ENCODE measurements at regions not wholly inside any gene's neighbourhood (a gene's known extent, or its start where the extent isn't known, plus 50 kb on each side); places are given as distances from the start of the nearest gene placed in this dataset.

DNA sequence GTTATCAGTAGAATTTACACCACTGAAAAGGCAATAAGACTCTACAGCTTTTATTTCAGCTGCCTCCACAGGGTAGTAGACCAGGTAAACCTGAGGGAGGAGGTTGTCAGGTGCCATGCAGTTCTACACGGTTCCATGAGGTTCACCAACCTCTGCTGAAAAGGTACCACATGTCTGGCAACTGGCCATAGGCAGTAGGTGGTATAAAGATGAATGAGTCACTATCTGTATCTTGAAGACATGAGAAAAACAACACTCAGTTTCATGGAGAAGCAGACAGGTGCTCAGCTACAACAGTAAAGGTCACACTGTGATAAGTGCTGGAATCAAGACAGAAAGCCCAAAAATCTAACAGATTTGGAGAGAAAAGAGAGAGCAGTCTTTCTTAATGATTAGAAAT is 145.4 kb downstream of the PTGER3 start:
- TF ChIP-seq, protein P1, sequence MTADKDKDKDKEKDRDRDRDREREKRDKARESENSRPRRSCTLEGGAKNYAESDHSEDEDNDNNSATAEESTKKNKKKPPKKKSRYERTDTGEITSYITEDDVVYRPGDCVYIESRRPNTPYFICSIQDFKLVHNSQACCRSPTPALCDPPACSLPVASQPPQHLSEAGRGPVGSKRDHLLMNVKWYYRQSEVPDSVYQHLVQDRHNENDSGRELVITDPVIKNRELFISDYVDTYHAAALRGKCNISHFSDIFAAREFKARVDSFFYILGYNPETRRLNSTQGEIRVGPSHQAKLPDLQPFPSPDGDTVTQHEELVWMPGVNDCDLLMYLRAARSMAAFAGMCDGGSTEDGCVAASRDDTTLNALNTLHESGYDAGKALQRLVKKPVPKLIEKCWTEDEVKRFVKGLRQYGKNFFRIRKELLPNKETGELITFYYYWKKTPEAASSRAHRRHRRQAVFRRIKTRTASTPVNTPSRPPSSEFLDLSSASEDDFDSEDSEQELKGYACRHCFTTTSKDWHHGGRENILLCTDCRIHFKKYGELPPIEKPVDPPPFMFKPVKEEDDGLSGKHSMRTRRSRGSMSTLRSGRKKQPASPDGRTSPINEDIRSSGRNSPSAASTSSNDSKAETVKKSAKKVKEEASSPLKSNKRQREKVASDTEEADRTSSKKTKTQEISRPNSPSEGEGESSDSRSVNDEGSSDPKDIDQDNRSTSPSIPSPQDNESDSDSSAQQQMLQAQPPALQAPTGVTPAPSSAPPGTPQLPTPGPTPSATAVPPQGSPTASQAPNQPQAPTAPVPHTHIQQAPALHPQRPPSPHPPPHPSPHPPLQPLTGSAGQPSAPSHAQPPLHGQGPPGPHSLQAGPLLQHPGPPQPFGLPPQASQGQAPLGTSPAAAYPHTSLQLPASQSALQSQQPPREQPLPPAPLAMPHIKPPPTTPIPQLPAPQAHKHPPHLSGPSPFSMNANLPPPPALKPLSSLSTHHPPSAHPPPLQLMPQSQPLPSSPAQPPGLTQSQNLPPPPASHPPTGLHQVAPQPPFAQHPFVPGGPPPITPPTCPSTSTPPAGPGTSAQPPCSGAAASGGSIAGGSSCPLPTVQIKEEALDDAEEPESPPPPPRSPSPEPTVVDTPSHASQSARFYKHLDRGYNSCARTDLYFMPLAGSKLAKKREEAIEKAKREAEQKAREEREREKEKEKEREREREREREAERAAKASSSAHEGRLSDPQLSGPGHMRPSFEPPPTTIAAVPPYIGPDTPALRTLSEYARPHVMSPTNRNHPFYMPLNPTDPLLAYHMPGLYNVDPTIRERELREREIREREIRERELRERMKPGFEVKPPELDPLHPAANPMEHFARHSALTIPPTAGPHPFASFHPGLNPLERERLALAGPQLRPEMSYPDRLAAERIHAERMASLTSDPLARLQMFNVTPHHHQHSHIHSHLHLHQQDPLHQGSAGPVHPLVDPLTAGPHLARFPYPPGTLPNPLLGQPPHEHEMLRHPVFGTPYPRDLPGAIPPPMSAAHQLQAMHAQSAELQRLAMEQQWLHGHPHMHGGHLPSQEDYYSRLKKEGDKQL (CRISPR knock-in tag; IDR thresholded peaks at IDR 0.05; ENCODE audit: borderline replicate concordance), result no peak
- TF ChIP-seq PHF20 (IDR thresholded peaks at IDR 0.05; ENCODE audit: partially characterized antibody), result no peak
- TF ChIP-seq, protein P2, sequence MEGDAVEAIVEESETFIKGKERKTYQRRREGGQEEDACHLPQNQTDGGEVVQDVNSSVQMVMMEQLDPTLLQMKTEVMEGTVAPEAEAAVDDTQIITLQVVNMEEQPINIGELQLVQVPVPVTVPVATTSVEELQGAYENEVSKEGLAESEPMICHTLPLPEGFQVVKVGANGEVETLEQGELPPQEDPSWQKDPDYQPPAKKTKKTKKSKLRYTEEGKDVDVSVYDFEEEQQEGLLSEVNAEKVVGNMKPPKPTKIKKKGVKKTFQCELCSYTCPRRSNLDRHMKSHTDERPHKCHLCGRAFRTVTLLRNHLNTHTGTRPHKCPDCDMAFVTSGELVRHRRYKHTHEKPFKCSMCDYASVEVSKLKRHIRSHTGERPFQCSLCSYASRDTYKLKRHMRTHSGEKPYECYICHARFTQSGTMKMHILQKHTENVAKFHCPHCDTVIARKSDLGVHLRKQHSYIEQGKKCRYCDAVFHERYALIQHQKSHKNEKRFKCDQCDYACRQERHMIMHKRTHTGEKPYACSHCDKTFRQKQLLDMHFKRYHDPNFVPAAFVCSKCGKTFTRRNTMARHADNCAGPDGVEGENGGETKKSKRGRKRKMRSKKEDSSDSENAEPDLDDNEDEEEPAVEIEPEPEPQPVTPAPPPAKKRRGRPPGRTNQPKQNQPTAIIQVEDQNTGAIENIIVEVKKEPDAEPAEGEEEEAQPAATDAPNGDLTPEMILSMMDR (IDR thresholded peaks at IDR 0.05 in 2 of 3, conservative IDR thresholded peaks at IDR 0.05 in 1 of 3; ENCODE audit: insufficient read depth in 2 of 3, low read depth in 1 of 3, low read length in 3 of 3), result no peak
- TF ChIP-seq, protein P3, sequence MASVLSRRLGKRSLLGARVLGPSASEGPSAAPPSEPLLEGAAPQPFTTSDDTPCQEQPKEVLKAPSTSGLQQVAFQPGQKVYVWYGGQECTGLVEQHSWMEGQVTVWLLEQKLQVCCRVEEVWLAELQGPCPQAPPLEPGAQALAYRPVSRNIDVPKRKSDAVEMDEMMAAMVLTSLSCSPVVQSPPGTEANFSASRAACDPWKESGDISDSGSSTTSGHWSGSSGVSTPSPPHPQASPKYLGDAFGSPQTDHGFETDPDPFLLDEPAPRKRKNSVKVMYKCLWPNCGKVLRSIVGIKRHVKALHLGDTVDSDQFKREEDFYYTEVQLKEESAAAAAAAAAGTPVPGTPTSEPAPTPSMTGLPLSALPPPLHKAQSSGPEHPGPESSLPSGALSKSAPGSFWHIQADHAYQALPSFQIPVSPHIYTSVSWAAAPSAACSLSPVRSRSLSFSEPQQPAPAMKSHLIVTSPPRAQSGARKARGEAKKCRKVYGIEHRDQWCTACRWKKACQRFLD (CRISPR knock-in tag; IDR thresholded peaks at IDR 0.05), result no peak
- TF ChIP-seq POLR2AphosphoS5 (IDR thresholded peaks at IDR 0.05; ENCODE audit: control insufficient read depth, insufficient read depth, low read depth, low read length), result no peak
- no peak for TF ChIP-seq ETV5 (CRISPR knock-in tag; IDR thresholded peaks at IDR 0.05; ENCODE audit: low read depth)
- TF ChIP-seq ZBTB7A (IDR thresholded peaks at IDR 0.05; ENCODE audit: borderline replicate concordance, control insufficient read depth, low read depth, low read length), result no peak
- no peak for TF ChIP-seq ZFP36 (IDR thresholded peaks at IDR 0.05; ENCODE audit: low read depth, low read length, partially characterized antibody)
- TF ChIP-seq CCAR2 (IDR thresholded peaks at IDR 0.05; ENCODE audit: low read depth, low read length), result no peak
- no peak for TF ChIP-seq ELF2 (CRISPR knock-in tag; IDR thresholded peaks at IDR 0.05)
- TF ChIP-seq SPI1 (IDR thresholded peaks at IDR 0.05; ENCODE audit: borderline replicate concordance, low read depth, low read length), result no peak
- TF ChIP-seq, protein P4, sequence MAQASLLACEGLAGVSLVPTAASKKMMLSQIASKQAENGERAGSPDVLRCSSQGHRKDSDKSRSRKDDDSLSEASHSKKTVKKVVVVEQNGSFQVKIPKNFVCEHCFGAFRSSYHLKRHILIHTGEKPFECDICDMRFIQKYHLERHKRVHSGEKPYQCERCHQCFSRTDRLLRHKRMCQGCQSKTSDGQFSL (CRISPR knock-in tag; IDR thresholded peaks at IDR 0.05), result no peak
- TF ChIP-seq, protein P4 (tag; IDR thresholded peaks at IDR 0.05), result no peak
- TF ChIP-seq ZNF124 (CRISPR knock-in tag; IDR thresholded peaks at IDR 0.05), result no peak
- TF ChIP-seq, protein P5, sequence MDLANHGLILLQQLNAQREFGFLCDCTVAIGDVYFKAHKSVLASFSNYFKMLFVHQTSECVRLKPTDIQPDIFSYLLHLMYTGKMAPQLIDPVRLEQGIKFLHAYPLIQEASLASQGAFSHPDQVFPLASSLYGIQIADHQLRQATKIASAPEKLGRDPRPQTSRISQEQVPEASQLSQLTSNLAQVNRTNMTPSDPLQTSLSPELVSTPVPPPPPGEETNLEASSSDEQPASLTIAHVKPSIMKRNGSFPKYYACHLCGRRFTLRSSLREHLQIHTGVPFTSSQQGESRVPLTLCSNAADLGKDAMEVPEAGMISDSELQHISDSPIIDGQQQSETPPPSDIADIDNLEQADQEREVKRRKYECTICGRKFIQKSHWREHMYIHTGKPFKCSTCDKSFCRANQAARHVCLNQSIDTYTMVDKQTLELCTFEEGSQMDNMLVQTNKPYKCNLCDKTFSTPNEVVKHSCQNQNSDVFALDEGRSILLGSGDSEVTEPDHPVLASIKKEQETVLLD (IDR thresholded peaks at IDR 0.05), result no peak

Measured in K562 (cell line).